Fibroblast of pulmonary artery (primary cell): ENCODE measurements at regions not wholly inside any gene's neighbourhood (a gene's known extent, or its start where the extent isn't known, plus 50 kb on each side); places are given as distances from the start of the nearest gene placed in this dataset.
A peak's percentile ranks its signal among the peaks of the same experiment; 100 is the strongest.

Experiments
- DNase-seq: peaks from one replicate; pipeline ENCODE4 v3.0.0-alpha.2; 2010; ENCODE audit warnings: low read depth
- H3K4me3 ChIP-seq: replicated peaks from 2 replicates; pipeline ENCODE4 v1.5.1; 2011; ENCODE audit warnings: low read depth, mild to moderate bottlenecking, control low read depth, low read length, moderate library complexity
- CTCF ChIP-seq: IDR thresholded peaks from 2 replicates; pipeline ENCODE4 v1.5.1; 2011; ENCODE audit warnings: mild to moderate bottlenecking, control low read depth, low read length, inconsistent platforms; ENCODE audit errors: missing control alignments

- H3K4me3 ChIP-seq: no peak overlapping the region
- no peak for DNase-seq
- no peak for TF ChIP-seq CTCF
Measured at GRCh38 chr4:141376769-141377168, 156.1 kb downstream of the ZNF330 start.

- TF ChIP-seq CTCF: no peak
- no peak overlapping the region for H3K4me3 ChIP-seq
- DNase-seq: no peak
Measured at GRCh38 chr4:141387299-141387698, 166.6 kb downstream of the ZNF330 start.

- DNase-seq: peak; percentile 88
- H3K4me3 ChIP-seq: no peak overlapping the region
- no peak for TF ChIP-seq CTCF
Measured at GRCh38 chr4:141388481-141388880, 167.8 kb downstream of the ZNF330 start.

- H3K4me3 ChIP-seq: no peak overlapping the region
- DNase-seq: peak; percentile 76
Measured at GRCh38 chr4:141389649-141390048, 169.0 kb downstream of the ZNF330 start.

GRCh38 chr4:141390571-141390970 lies 169.9 kb downstream of the ZNF330 start:
- no peak for DNase-seq
- no peak for TF ChIP-seq CTCF

More at GRCh38 chr4:141389649-141390048, 169.0 kb downstream of the ZNF330 start:
- TF ChIP-seq CTCF: no peak

GRCh38 chr4:141391293-141391692 lies 170.6 kb downstream of the ZNF330 start:
- no peak for DNase-seq
- TF ChIP-seq CTCF: no peak
- H3K4me3 ChIP-seq: no peak overlapping the region

More at GRCh38 chr4:141390571-141390970, 169.9 kb downstream of the ZNF330 start:
- no peak overlapping the region for H3K4me3 ChIP-seq

- TF ChIP-seq CTCF: no peak
- H3K4me3 ChIP-seq: no peak overlapping the region
- no peak for DNase-seq
Measured at GRCh38 chr4:141391771-141392170, 171.1 kb downstream of the ZNF330 start.
